ENCODE measurements at regions not wholly inside any gene's neighbourhood (a gene's known extent, or its start where the extent isn't known, plus 50 kb on each side); places are given as distances from the start of the nearest gene placed in this dataset.
A peak's percentile ranks its signal among the peaks of the same experiment; 100 is the strongest.

GRCh38 chr1:243930822-243931671 is 81.0 kb upstream of the AKT3 start:
- H3K27ac Mint-ChIP-seq: no peak overlapping the region
- H3K4me3 Mint-ChIP-seq: no peak overlapping the region
- peaks cover 12% of the 10 kb centered on the region for H3K9me3 Mint-ChIP-seq
- no peaks in the 10 kb centered on the region for H3K4me1 Mint-ChIP-seq
- peaks cover 5% of the 10 kb centered on the region for H3K36me3 Mint-ChIP-seq
- H3K27me3 Mint-ChIP-seq: peaks cover 5% of the 10 kb centered on the region

- no peaks in the 10 kb centered on the region for H3K9me3 Mint-ChIP-seq
These were observed 77.3 kb upstream of the AKT3 start for GRCh38 chr1:243927381-243927780.

GRCh38 chr1:243926803-243927245 is 76.8 kb upstream of the AKT3 start:
- Mint-ChIP-seq H3K9me3 (no peaks in the 10 kb centered on the region), H3K36me3 (no peaks in the 10 kb centered on the region), H3K4me3 (no peak overlapping the region), H3K27me3 (peaks cover 2% of the 10 kb centered on the region), H3K4me1 (no peaks in the 10 kb centered on the region), H3K27ac (no peak overlapping the region)

More at GRCh38 chr1:243927381-243927780, 77.3 kb upstream of the AKT3 start:
- Mint-ChIP-seq H3K4me1 (no peaks in the 10 kb centered on the region), H3K36me3 (no peaks in the 10 kb centered on the region), H3K27me3 (peaks cover 3% of the 10 kb centered on the region), H3K4me3 (no peak overlapping the region), H3K27ac (no peak overlapping the region)

GRCh38 chr1:243926299-243926698 is 76.3 kb upstream of the AKT3 start:
- no peaks in the 10 kb centered on the region for H3K9me3 Mint-ChIP-seq
- no peaks in the 10 kb centered on the region for H3K36me3 Mint-ChIP-seq
- H3K27me3 Mint-ChIP-seq: peaks cover 4% of the 10 kb centered on the region
- H3K27ac Mint-ChIP-seq: no peak overlapping the region
- H3K4me1 Mint-ChIP-seq: no peaks in the 10 kb centered on the region
- H3K4me3 Mint-ChIP-seq: no peak overlapping the region

GRCh38 chr1:243924588-243925349 is 74.7 kb upstream of the AKT3 start:
- H3K4me3 Mint-ChIP-seq: no peak overlapping the region
- H3K36me3 Mint-ChIP-seq: no peaks in the 10 kb centered on the region
- no peak overlapping the region for H3K27ac Mint-ChIP-seq
- no peaks in the 10 kb centered on the region for H3K4me1 Mint-ChIP-seq
- peaks cover 10% of the 10 kb centered on the region for H3K27me3 Mint-ChIP-seq
- no peaks in the 10 kb centered on the region for H3K9me3 Mint-ChIP-seq

- H3K27ac Mint-ChIP-seq: no peak overlapping the region
- H3K4me3 Mint-ChIP-seq: no peak overlapping the region
- H3K27me3 Mint-ChIP-seq: peaks cover 10% of the 10 kb centered on the region
- H3K36me3 Mint-ChIP-seq: no peaks in the 10 kb centered on the region
- no peaks in the 10 kb centered on the region for H3K4me1 Mint-ChIP-seq
- H3K9me3 Mint-ChIP-seq: no peaks in the 10 kb centered on the region
These were observed 74.1 kb upstream of the AKT3 start for GRCh38 chr1:243924188-243924587.

- H3K4me3 Mint-ChIP-seq: no peak overlapping the region
- H3K36me3 Mint-ChIP-seq: no peaks in the 10 kb centered on the region
- H3K27ac Mint-ChIP-seq: peak overlapping the region; percentile 37
- peaks cover 10% of the 10 kb centered on the region for H3K27me3 Mint-ChIP-seq
- H3K9me3 Mint-ChIP-seq: no peaks in the 10 kb centered on the region
- no peaks in the 10 kb centered on the region for H3K4me1 Mint-ChIP-seq
These were observed 73.5 kb upstream of the AKT3 start for GRCh38 chr1:243923292-243924171.

- H3K4me1 Mint-ChIP-seq: peaks cover 18% of the 10 kb centered on the region
- H3K27ac Mint-ChIP-seq: no peak overlapping the region
- no peak overlapping the region for H3K4me3 Mint-ChIP-seq
- H3K27me3 Mint-ChIP-seq: peaks cover 28% of the 10 kb centered on the region
- H3K36me3 Mint-ChIP-seq: no peaks in the 10 kb centered on the region
- H3K9me3 Mint-ChIP-seq: no peaks in the 10 kb centered on the region
These were observed 71.1 kb upstream of the AKT3 start for GRCh38 chr1:243921111-243921510.

GRCh38 chr1:243917863-243918565 is 68.0 kb upstream of the AKT3 start:
- peaks cover 19% of the 10 kb centered on the region for H3K4me1 Mint-ChIP-seq
- peaks cover 35% of the 10 kb centered on the region for H3K27me3 Mint-ChIP-seq
- peak overlapping the region; percentile 90 for H3K4me3 Mint-ChIP-seq
- no peak overlapping the region for H3K27ac Mint-ChIP-seq
- no peaks in the 10 kb centered on the region for H3K36me3 Mint-ChIP-seq
- no peaks in the 10 kb centered on the region for H3K9me3 Mint-ChIP-seq

- Mint-ChIP-seq H3K27me3 (peaks cover 34% of the 10 kb centered on the region), H3K9me3 (no peaks in the 10 kb centered on the region), H3K36me3 (no peaks in the 10 kb centered on the region), H3K4me3 (peak overlapping the region; percentile 90), H3K4me1 (peaks cover 19% of the 10 kb centered on the region), H3K27ac (no peak overlapping the region)
These were observed 67.3 kb upstream of the AKT3 start for GRCh38 chr1:243917177-243917862.

- peaks cover 19% of the 10 kb centered on the region for H3K4me1 Mint-ChIP-seq
- no peaks in the 10 kb centered on the region for H3K9me3 Mint-ChIP-seq
- no peaks in the 10 kb centered on the region for H3K36me3 Mint-ChIP-seq
- H3K27ac Mint-ChIP-seq: no peak overlapping the region
- H3K4me3 Mint-ChIP-seq: peak overlapping the region; percentile 77
- H3K27me3 Mint-ChIP-seq: peaks cover 31% of the 10 kb centered on the region
These were observed 66.1 kb upstream of the AKT3 start for GRCh38 chr1:243916160-243916559.

- Mint-ChIP-seq H3K27ac (no peak overlapping the region), H3K4me3 (no peak overlapping the region), H3K4me1 (peaks cover 8% of the 10 kb centered on the region), H3K27me3 (peaks cover 22% of the 10 kb centered on the region), H3K9me3 (no peaks in the 10 kb centered on the region), H3K36me3 (no peaks in the 10 kb centered on the region)
These were observed 62.3 kb upstream of the AKT3 start for GRCh38 chr1:243912347-243912746.

GRCh38 chr1:243910607-243911006 is 60.6 kb upstream of the AKT3 start:
- Mint-ChIP-seq H3K9me3 (no peaks in the 10 kb centered on the region), H3K36me3 (no peaks in the 10 kb centered on the region), H3K27me3 (peaks cover 10% of the 10 kb centered on the region), H3K27ac (no peak overlapping the region), H3K4me3 (no peak overlapping the region), H3K4me1 (no peaks in the 10 kb centered on the region)

GRCh38 chr1:243903895-243904294 is 53.9 kb upstream of the AKT3 start:
- no peaks in the 10 kb centered on the region for H3K9me3 Mint-ChIP-seq
- H3K27me3 Mint-ChIP-seq: peaks cover 3% of the 10 kb centered on the region
- no peak overlapping the region for H3K4me3 Mint-ChIP-seq
- no peak overlapping the region for H3K27ac Mint-ChIP-seq
- H3K36me3 Mint-ChIP-seq: no peaks in the 10 kb centered on the region
- H3K4me1 Mint-ChIP-seq: no peaks in the 10 kb centered on the region

All from activated naive CD4-positive, alpha-beta T cell treated with anti-CD3 and anti-CD28 coated beads, Interleukin-2, amount 50 U/mL, for 24 hours (primary cell).